LNCAP (cell line): ENCODE measurements at regions not wholly inside any gene's neighbourhood (a gene's known extent, or its start where the extent isn't known, plus 50 kb on each side); places are given as distances from the start of the nearest gene placed in this dataset.

Experiments used
- TF ChIP-seq, protein P1 (sequence below): fragments of 450-650 bp; IDR thresholded peaks from 2 replicates; pipeline ENCODE4 v1.5.1; 2017; ENCODE audit warnings: mild to moderate bottlenecking

DNA sequence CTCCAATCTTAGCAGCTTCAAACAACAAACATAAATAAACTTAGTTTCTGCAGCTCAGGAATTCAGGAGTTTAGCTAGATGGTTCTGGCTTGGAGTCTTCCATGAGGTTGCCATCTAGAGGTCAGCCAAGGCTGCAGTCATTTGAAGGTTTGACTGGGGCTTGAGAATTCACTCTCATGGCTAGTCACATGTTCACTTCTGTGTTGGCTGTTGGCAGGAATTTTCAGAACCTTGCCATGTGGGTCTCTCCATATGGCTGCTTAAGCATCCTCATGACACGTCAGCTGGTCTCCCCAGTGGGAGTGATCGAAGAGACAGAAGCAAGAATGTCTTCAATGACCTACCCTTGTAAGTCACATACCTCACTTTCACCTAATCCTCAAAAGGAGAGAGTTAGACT is 269.2 kb upstream of the CNTN3 start:
- TF ChIP-seq, protein P1, sequence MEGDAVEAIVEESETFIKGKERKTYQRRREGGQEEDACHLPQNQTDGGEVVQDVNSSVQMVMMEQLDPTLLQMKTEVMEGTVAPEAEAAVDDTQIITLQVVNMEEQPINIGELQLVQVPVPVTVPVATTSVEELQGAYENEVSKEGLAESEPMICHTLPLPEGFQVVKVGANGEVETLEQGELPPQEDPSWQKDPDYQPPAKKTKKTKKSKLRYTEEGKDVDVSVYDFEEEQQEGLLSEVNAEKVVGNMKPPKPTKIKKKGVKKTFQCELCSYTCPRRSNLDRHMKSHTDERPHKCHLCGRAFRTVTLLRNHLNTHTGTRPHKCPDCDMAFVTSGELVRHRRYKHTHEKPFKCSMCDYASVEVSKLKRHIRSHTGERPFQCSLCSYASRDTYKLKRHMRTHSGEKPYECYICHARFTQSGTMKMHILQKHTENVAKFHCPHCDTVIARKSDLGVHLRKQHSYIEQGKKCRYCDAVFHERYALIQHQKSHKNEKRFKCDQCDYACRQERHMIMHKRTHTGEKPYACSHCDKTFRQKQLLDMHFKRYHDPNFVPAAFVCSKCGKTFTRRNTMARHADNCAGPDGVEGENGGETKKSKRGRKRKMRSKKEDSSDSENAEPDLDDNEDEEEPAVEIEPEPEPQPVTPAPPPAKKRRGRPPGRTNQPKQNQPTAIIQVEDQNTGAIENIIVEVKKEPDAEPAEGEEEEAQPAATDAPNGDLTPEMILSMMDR, result peak; percentile 72

- TF ChIP-seq, protein P1, result no peak
Observed at GRCh38 chr3:74883222-74883621, 268.8 kb upstream of the CNTN3 start.

DNA sequence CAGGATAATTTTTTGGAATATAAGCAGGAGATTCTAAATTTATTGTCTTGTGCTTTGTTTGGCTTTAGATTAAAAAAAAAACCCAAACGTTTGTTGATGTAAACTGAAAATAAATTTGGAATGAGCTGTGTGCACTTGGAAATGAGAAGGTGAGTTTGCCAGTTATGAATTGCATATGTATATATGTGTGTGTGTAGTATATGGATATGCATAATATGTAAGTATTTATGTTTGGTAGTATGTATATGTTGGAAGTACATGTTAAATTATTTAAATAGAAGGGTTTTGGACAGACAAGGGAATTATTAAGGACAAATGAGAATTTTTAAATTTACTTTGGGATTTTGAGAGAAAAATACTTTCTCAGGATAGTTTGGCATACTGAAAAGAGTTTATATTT is 265.8 kb upstream of the CNTN3 start:
- TF ChIP-seq, protein P1, result no peak

DNA sequence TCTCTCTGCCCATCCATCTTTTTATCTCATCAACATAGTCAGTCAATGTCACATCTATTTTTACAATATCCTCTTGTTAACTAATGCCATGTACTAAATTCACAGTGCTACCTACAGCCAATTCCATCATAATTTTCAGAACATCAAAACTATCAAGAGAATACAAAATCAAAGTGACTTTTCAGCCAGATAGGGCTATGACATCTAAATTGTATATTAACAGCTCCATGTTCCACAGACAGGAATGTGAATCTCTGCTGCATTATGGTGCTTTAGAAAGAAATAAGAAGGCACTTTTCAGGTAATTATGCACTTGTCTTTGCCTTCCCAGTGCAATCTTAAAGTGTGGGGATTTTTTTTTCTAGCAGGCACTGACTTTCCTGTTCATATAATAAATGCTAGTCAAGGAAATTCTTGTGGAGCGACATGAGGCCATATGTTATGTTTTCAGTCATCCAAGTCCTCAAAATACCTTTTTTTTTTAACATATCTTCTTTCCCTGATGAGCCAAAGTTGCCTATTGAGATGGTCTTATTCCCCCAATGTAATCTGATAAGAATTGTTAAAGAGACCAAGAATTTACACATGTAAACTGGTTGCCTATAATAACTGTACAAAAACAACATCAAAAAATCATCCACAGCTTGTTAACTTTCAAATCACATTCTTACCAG is 252.0 kb upstream of the CNTN3 start:
- TF ChIP-seq, protein P1, result no peak

DNA sequence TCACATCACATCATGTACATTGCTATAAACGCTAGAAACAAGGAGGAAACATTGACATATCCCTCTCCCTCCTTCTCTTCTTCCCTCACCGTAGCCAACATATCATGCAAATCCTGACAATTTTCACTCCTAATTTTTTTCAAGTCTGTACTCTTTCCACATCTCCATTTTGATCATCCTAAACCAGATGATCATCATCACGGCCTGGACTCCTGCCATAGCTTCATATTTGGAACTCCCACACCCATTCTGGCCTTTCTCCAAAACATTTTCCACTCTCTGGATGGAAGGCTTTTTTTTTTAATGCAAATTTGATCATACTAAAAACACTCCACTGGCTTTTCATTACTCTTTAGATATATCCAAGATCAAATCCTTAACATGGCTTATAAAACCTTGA is 248.0 kb upstream of the CNTN3 start:
- TF ChIP-seq, protein P1, result no peak

DNA sequence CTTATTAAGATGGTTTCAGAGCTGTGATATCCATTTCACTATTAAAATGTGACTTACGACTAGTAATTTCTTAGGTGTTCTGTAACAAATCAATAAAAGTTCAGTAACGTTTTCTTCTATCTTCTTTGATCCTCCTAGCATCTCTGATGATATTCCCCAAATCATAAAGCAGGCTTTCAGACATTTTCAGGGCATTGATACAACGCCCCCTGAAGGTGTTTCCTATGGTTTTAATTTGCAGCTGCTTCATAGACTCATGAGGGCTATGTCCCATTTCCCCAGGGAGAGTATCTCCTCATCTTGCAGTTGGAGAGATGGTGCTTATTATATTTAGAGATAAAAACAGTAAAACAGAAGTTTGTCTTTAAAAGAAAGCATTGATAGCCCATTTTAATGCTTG is 246.8 kb upstream of the CNTN3 start:
- TF ChIP-seq, protein P1, result no peak

DNA sequence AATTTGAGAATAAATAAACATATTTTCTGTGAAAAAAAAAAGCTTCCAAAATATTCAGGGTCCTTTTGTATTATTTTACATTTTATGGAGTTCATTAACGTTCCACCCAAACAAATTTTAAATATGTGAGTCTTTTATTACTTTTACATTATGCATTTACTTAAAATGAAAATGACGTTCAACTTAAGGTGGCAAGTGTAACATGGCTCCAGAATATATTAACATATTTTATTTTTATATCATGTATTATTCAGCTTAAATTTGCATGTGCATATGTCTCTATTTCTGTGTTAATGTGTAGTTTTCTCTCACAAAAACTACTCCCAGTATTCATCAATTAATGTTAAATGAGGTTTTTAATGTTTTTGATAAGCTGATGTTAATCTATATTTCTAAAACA is 243.6 kb upstream of the CNTN3 start:
- TF ChIP-seq, protein P1, result no peak

- TF ChIP-seq, protein P1, result no peak
Observed at GRCh38 chr3:74850381-74850780, 235.9 kb upstream of the CNTN3 start.
